ENCODE measurements at regions not wholly inside any gene's neighbourhood (a gene's known extent, or its start where the extent isn't known, plus 50 kb on each side); places are given as distances from the start of the nearest gene placed in this dataset.

- TF ChIP-seq, protein P1, sequence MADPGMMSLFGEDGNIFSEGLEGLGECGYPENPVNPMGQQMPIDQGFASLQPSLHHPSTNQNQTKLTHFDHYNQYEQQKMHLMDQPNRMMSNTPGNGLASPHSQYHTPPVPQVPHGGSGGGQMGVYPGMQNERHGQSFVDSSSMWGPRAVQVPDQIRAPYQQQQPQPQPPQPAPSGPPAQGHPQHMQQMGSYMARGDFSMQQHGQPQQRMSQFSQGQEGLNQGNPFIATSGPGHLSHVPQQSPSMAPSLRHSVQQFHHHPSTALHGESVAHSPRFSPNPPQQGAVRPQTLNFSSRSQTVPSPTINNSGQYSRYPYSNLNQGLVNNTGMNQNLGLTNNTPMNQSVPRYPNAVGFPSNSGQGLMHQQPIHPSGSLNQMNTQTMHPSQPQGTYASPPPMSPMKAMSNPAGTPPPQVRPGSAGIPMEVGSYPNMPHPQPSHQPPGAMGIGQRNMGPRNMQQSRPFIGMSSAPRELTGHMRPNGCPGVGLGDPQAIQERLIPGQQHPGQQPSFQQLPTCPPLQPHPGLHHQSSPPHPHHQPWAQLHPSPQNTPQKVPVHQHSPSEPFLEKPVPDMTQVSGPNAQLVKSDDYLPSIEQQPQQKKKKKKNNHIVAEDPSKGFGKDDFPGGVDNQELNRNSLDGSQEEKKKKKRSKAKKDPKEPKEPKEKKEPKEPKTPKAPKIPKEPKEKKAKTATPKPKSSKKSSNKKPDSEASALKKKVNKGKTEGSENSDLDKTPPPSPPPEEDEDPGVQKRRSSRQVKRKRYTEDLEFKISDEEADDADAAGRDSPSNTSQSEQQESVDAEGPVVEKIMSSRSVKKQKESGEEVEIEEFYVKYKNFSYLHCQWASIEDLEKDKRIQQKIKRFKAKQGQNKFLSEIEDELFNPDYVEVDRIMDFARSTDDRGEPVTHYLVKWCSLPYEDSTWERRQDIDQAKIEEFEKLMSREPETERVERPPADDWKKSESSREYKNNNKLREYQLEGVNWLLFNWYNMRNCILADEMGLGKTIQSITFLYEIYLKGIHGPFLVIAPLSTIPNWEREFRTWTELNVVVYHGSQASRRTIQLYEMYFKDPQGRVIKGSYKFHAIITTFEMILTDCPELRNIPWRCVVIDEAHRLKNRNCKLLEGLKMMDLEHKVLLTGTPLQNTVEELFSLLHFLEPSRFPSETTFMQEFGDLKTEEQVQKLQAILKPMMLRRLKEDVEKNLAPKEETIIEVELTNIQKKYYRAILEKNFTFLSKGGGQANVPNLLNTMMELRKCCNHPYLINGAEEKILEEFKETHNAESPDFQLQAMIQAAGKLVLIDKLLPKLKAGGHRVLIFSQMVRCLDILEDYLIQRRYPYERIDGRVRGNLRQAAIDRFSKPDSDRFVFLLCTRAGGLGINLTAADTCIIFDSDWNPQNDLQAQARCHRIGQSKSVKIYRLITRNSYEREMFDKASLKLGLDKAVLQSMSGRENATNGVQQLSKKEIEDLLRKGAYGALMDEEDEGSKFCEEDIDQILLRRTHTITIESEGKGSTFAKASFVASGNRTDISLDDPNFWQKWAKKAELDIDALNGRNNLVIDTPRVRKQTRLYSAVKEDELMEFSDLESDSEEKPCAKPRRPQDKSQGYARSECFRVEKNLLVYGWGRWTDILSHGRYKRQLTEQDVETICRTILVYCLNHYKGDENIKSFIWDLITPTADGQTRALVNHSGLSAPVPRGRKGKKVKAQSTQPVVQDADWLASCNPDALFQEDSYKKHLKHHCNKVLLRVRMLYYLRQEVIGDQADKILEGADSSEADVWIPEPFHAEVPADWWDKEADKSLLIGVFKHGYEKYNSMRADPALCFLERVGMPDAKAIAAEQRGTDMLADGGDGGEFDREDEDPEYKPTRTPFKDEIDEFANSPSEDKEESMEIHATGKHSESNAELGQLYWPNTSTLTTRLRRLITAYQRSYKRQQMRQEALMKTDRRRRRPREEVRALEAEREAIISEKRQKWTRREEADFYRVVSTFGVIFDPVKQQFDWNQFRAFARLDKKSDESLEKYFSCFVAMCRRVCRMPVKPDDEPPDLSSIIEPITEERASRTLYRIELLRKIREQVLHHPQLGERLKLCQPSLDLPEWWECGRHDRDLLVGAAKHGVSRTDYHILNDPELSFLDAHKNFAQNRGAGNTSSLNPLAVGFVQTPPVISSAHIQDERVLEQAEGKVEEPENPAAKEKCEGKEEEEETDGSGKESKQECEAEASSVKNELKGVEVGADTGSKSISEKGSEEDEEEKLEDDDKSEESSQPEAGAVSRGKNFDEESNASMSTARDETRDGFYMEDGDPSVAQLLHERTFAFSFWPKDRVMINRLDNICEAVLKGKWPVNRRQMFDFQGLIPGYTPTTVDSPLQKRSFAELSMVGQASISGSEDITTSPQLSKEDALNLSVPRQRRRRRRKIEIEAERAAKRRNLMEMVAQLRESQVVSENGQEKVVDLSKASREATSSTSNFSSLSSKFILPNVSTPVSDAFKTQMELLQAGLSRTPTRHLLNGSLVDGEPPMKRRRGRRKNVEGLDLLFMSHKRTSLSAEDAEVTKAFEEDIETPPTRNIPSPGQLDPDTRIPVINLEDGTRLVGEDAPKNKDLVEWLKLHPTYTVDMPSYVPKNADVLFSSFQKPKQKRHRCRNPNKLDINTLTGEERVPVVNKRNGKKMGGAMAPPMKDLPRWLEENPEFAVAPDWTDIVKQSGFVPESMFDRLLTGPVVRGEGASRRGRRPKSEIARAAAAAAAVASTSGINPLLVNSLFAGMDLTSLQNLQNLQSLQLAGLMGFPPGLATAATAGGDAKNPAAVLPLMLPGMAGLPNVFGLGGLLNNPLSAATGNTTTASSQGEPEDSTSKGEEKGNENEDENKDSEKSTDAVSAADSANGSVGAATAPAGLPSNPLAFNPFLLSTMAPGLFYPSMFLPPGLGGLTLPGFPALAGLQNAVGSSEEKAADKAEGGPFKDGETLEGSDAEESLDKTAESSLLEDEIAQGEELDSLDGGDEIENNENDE (IDR thresholded peaks at IDR 0.05; ENCODE audit: insufficient replicate concordance, low read length): no peak
- TF ChIP-seq CREB1 (IDR thresholded peaks at IDR 0.05) (no peak), FOSL1 (IDR thresholded peaks at IDR 0.05; ENCODE audit: insufficient read depth, low read depth, low read length) (no peak), BCL11A (IDR thresholded peaks at IDR 0.05; ENCODE audit: low read depth in 2 of 2, low read length in 2 of 2) (no peak), TCF12 (IDR thresholded peaks at IDR 0.05; ENCODE audit: low read depth, low read length) (no peak)
- TF ChIP-seq, protein P2, sequence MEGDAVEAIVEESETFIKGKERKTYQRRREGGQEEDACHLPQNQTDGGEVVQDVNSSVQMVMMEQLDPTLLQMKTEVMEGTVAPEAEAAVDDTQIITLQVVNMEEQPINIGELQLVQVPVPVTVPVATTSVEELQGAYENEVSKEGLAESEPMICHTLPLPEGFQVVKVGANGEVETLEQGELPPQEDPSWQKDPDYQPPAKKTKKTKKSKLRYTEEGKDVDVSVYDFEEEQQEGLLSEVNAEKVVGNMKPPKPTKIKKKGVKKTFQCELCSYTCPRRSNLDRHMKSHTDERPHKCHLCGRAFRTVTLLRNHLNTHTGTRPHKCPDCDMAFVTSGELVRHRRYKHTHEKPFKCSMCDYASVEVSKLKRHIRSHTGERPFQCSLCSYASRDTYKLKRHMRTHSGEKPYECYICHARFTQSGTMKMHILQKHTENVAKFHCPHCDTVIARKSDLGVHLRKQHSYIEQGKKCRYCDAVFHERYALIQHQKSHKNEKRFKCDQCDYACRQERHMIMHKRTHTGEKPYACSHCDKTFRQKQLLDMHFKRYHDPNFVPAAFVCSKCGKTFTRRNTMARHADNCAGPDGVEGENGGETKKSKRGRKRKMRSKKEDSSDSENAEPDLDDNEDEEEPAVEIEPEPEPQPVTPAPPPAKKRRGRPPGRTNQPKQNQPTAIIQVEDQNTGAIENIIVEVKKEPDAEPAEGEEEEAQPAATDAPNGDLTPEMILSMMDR (IDR thresholded peaks at IDR 0.05; ENCODE audit: control extremely low read depth in 1 of 3, insufficient read depth in 1 of 3, low read depth in 1 of 3, low read length in 3 of 3): no peak
Measured at GRCh38 chr6:169906004-169906687, 154.7 kb downstream of the ERMARD start (continued).

Data from H1 (cell line).